ENCODE measurements at regions not wholly inside any gene's neighbourhood (a gene's known extent, or its start where the extent isn't known, plus 50 kb on each side); places are given as distances from the start of the nearest gene placed in this dataset.

DNA sequence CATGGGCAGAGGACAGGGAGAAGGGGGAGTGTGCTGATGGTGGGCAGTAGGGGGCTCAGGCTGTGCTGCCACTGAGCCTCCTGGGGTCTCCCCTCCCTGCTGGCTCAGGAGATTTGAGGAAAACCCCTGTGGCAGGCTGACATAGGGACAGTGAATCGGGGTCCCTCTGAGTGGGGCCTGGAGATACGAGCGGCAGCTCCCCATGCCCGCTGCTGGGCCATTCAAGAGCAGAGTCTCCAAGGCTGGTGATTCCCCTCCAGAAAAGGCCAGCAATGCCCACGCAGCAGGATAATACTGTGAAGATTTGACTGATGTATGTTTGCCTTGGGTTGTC is 288.7 kb upstream of the SFSWAP start:
- no peak for TF ChIP-seq EZH2 (IDR thresholded peaks at IDR 0.05; ENCODE audit: low read length)
- TF ChIP-seq, protein P1, sequence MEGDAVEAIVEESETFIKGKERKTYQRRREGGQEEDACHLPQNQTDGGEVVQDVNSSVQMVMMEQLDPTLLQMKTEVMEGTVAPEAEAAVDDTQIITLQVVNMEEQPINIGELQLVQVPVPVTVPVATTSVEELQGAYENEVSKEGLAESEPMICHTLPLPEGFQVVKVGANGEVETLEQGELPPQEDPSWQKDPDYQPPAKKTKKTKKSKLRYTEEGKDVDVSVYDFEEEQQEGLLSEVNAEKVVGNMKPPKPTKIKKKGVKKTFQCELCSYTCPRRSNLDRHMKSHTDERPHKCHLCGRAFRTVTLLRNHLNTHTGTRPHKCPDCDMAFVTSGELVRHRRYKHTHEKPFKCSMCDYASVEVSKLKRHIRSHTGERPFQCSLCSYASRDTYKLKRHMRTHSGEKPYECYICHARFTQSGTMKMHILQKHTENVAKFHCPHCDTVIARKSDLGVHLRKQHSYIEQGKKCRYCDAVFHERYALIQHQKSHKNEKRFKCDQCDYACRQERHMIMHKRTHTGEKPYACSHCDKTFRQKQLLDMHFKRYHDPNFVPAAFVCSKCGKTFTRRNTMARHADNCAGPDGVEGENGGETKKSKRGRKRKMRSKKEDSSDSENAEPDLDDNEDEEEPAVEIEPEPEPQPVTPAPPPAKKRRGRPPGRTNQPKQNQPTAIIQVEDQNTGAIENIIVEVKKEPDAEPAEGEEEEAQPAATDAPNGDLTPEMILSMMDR (optimal IDR thresholded peaks at IDR 0.05 in 1 of 3, IDR thresholded peaks at IDR 0.05 in 1 of 3, conservative IDR thresholded peaks at IDR 0.05 in 1 of 3; ENCODE audit: extremely low read depth in 1 of 3, insufficient read depth in 2 of 3, low read length in 3 of 3) = no peak
- FAIRE-seq (no peak), DNase-seq (ENCODE audit: low read depth, low spot score) (no peak)
- no peaks in the 10 kb centered on the region for H3K36me3 ChIP-seq (ENCODE audit: control insufficient read depth in 2 of 2, extremely low read depth in 1 of 2, insufficient read depth in 2 of 2, low read length in 2 of 2)
- H3K4me2 ChIP-seq (ENCODE audit: control insufficient read depth, extremely low read depth, insufficient read depth, low read depth, low read length) = no peak overlapping the region
- H3K9me1 ChIP-seq (ENCODE audit: control insufficient read depth, extremely low read depth, insufficient read depth, low read length) = no peaks in the 10 kb centered on the region
- no peak overlapping the region for H3K9ac ChIP-seq (ENCODE audit: control insufficient read depth, extremely low read depth, insufficient read depth, low read length)
- H4K20me1 ChIP-seq (ENCODE audit: control insufficient read depth, extremely low read depth, insufficient read depth, low read length) = no peaks in the 10 kb centered on the region
- no peaks in the 10 kb centered on the region for H3K79me2 ChIP-seq (ENCODE audit: control insufficient read depth, insufficient read depth, low read length)
- H3K27ac ChIP-seq (ENCODE audit: control insufficient read depth, insufficient read depth, low read length) = no peak overlapping the region
- H2AFZ ChIP-seq (ENCODE audit: control insufficient read depth, low read length) = no peak overlapping the region
- H3K4me3 ChIP-seq (ENCODE audit: control insufficient read depth in 2 of 3, extremely low read depth in 1 of 3, insufficient read depth in 2 of 3, low read depth in 1 of 3, low read length in 3 of 3) = no peak overlapping the region
- H3K9me3 ChIP-seq (ENCODE audit: control insufficient read depth, low read depth, low read length) = peaks cover 3% of the 10 kb centered on the region
- H3K4me1 ChIP-seq (ENCODE audit: control insufficient read depth, extremely low read depth, insufficient read depth, low read length) = no peaks in the 10 kb centered on the region
- no peaks in the 10 kb centered on the region for H3K27me3 ChIP-seq (ENCODE audit: control insufficient read depth, extremely low read depth, insufficient read depth, low read length)
- dilution Hi-C loops (cut with MboI; ENCODE audit: extremely low pct_ligation_motif_present, low sequenced_read_pairs) = no loop called here

DNA sequence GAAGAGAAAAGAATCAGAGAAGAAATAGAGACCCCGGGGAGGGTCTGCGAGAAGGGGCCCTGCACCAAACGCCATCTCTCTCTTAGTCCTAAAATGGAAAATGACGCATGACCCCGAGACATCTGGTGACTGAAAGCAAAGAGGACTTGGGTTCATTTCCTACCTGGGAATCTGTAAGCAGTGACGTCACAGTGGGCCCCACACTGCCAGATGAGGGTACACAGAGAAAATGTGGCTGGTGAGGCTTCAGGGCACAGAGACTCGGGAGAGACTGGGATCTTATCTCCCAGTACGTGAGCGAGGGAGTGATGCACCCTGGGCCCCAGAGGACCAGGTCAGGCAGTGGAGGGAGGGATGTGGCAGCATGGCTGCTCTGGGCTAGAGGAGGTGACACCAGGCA is 288.1 kb upstream of the SFSWAP start:
- peaks cover 3% of the 10 kb centered on the region for H3K9me3 ChIP-seq (ENCODE audit: control insufficient read depth, low read depth, low read length)
- no peak overlapping the region for H3K4me2 ChIP-seq (ENCODE audit: control insufficient read depth, extremely low read depth, insufficient read depth, low read depth, low read length)
- no peak overlapping the region for H3K4me3 ChIP-seq (ENCODE audit: control insufficient read depth in 2 of 3, extremely low read depth in 1 of 3, insufficient read depth in 2 of 3, low read depth in 1 of 3, low read length in 3 of 3)
- DNase-seq (ENCODE audit: low read depth, low spot score) (no peak), FAIRE-seq (no peak)
- no peaks in the 10 kb centered on the region for H3K79me2 ChIP-seq (ENCODE audit: control insufficient read depth, insufficient read depth, low read length)
- no peak for TF ChIP-seq EZH2 (IDR thresholded peaks at IDR 0.05; ENCODE audit: low read length)
- TF ChIP-seq, protein P1 (optimal IDR thresholded peaks at IDR 0.05 in 1 of 3, IDR thresholded peaks at IDR 0.05 in 1 of 3, conservative IDR thresholded peaks at IDR 0.05 in 1 of 3; ENCODE audit: extremely low read depth in 1 of 3, insufficient read depth in 2 of 3, low read length in 3 of 3) = no peak
- dilution Hi-C loops (cut with MboI; ENCODE audit: extremely low pct_ligation_motif_present, low sequenced_read_pairs) = no loop called here
- H3K27me3 ChIP-seq (ENCODE audit: control insufficient read depth, extremely low read depth, insufficient read depth, low read length) = no peaks in the 10 kb centered on the region
- no peak overlapping the region for H3K9ac ChIP-seq (ENCODE audit: control insufficient read depth, extremely low read depth, insufficient read depth, low read length)
- no peaks in the 10 kb centered on the region for H3K36me3 ChIP-seq (ENCODE audit: control insufficient read depth in 2 of 2, extremely low read depth in 1 of 2, insufficient read depth in 2 of 2, low read length in 2 of 2)
- no peaks in the 10 kb centered on the region for H4K20me1 ChIP-seq (ENCODE audit: control insufficient read depth, extremely low read depth, insufficient read depth, low read length)
- no peak overlapping the region for H3K27ac ChIP-seq (ENCODE audit: control insufficient read depth, insufficient read depth, low read length)
- H3K9me1 ChIP-seq (ENCODE audit: control insufficient read depth, extremely low read depth, insufficient read depth, low read length) = no peaks in the 10 kb centered on the region
- H2AFZ ChIP-seq (ENCODE audit: control insufficient read depth, low read length) = no peak overlapping the region
- no peaks in the 10 kb centered on the region for H3K4me1 ChIP-seq (ENCODE audit: control insufficient read depth, extremely low read depth, insufficient read depth, low read length)

Measured in keratinocyte (primary cell).